ENCODE measurements at regions not wholly inside any gene's neighbourhood (a gene's known extent, or its start where the extent isn't known, plus 50 kb on each side); places are given as distances from the start of the nearest gene placed in this dataset.

- H3K79me2 ChIP-seq (ENCODE audit: control insufficient read depth, insufficient read depth, low read length): no peaks in the 10 kb centered on the region
- peak overlapping the region; percentile 16; the same call in 1 of the 2 replicates for H2AFZ ChIP-seq (ENCODE audit: low read depth, low read length)
- H3K27me3 ChIP-seq (ENCODE audit: control insufficient read depth in 2 of 2, insufficient read depth in 2 of 2, low read length in 2 of 2): no peaks in the 10 kb centered on the region
- DNase-seq (ENCODE audit: extremely low read depth in 1 of 4, low spot score in 3 of 4): no peak
- no peak for FAIRE-seq
- ATAC-seq: no peak
- H3K27ac ChIP-seq (ENCODE audit: extremely low read depth, low read depth, low read length): no peak overlapping the region
- H3K9me3 ChIP-seq (replicated peaks; ENCODE audit: control insufficient read depth, insufficient read depth, low read depth, low read length): no peaks in the 10 kb centered on the region
- no peaks in the 10 kb centered on the region for H4K20me1 ChIP-seq (replicated peaks; ENCODE audit: control insufficient read depth, insufficient read depth, low read length)
- TF ChIP-seq ZNF316 (IDR thresholded peaks at IDR 0.05) (no peak), ZNF175 (CRISPR knock-in tag; IDR thresholded peaks at IDR 0.05; ENCODE audit: low read depth) (no peak), CGGBP1 (CRISPR knock-in tag; IDR thresholded peaks at IDR 0.05) (no peak), ZNF644 (tag; IDR thresholded peaks at IDR 0.05; ENCODE audit: low read depth) (no peak), SAP30 (IDR thresholded peaks at IDR 0.05; ENCODE audit: borderline replicate concordance, insufficient read depth, low read depth, low read length, poor library complexity, severe bottlenecking) (no peak), ZFP1 (CRISPR knock-in tag; IDR thresholded peaks at IDR 0.05) (no peak), ZNF780A (CRISPR knock-in tag; IDR thresholded peaks at IDR 0.05) (no peak), NRF1 (conservative IDR thresholded peaks at IDR 0.05 in 1 of 2, IDR thresholded peaks at IDR 0.05 in 1 of 2) (no peak), NCOA1 (IDR thresholded peaks at IDR 0.05; ENCODE audit: low read depth) (no peak), ADNP (tag; IDR thresholded peaks at IDR 0.05) (no peak)
- TF ChIP-seq, protein P1, sequence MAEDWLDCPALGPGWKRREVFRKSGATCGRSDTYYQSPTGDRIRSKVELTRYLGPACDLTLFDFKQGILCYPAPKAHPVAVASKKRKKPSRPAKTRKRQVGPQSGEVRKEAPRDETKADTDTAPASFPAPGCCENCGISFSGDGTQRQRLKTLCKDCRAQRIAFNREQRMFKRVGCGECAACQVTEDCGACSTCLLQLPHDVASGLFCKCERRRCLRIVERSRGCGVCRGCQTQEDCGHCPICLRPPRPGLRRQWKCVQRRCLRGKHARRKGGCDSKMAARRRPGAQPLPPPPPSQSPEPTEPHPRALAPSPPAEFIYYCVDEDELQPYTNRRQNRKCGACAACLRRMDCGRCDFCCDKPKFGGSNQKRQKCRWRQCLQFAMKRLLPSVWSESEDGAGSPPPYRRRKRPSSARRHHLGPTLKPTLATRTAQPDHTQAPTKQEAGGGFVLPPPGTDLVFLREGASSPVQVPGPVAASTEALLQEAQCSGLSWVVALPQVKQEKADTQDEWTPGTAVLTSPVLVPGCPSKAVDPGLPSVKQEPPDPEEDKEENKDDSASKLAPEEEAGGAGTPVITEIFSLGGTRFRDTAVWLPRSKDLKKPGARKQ (CRISPR knock-in tag; IDR thresholded peaks at IDR 0.05): no peak
- TF ChIP-seq, protein P2, sequence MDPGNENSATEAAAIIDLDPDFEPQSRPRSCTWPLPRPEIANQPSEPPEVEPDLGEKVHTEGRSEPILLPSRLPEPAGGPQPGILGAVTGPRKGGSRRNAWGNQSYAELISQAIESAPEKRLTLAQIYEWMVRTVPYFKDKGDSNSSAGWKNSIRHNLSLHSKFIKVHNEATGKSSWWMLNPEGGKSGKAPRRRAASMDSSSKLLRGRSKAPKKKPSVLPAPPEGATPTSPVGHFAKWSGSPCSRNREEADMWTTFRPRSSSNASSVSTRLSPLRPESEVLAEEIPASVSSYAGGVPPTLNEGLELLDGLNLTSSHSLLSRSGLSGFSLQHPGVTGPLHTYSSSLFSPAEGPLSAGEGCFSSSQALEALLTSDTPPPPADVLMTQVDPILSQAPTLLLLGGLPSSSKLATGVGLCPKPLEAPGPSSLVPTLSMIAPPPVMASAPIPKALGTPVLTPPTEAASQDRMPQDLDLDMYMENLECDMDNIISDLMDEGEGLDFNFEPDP (CRISPR knock-in tag; IDR thresholded peaks at IDR 0.05): no peak
- H3K4me2 ChIP-seq (ENCODE audit: insufficient read depth, low read length): no peak overlapping the region
- CTCF ChIA-PET (ENCODE audit: low intra/inter-chr PET ratio): no interaction called here
- no peaks in the 10 kb centered on the region for H3K4me1 ChIP-seq (replicated peaks in 1 of 2; ENCODE audit: control insufficient read depth in 2 of 2, insufficient read depth in 2 of 2, low read length in 2 of 2)
- H3K36me3 ChIP-seq (ENCODE audit: control insufficient read depth, insufficient read depth, low read length): no peaks in the 10 kb centered on the region
- in situ Hi-C loops (cut with MboI): no loop called here
- POLR2A ChIA-PET: no interaction called here
- intact Hi-C loops (cut with micrococcal nuclease): loop anchor here (10.0 kb wide), 1 partner anchor 485 kb away; no protein-coding TSS in a partner anchor
- no peak overlapping the region for H3K4me3 ChIP-seq
- WGBS (ENCODE audit: insufficient coverage, low coverage, missing lambda C conversion rate): 86% methylated on average over 1 of the region's 1 CpG
- H3K9me1 ChIP-seq (ENCODE audit: control insufficient read depth, insufficient read depth, low read length): no peaks in the 10 kb centered on the region
- H3K9ac ChIP-seq (ENCODE audit: insufficient read depth in 1 of 2, low read depth in 2 of 2, low read length in 2 of 2): no peak overlapping the region
- no TSS peak for BruUV-seq (replicated peaks)
Measured at GRCh38 chr12:93989949-93990348, 158.4 kb upstream of the PLXNC1 start.

Measured in K562 (cell line).